Suppressor macrophage (primary cell): ENCODE measurements at regions not wholly inside any gene's neighbourhood (a gene's known extent, or its start where the extent isn't known, plus 50 kb on each side); places are given as distances from the start of the nearest gene placed in this dataset.
A peak's percentile ranks its signal among the peaks of the same experiment; 100 is the strongest.
"Not testable (repeated sequence)": the region's sequence is repeated elsewhere in the genome, so short reads cannot be mapped to it uniquely, and the experiment has no call there.

Experiments
- DNase-seq, 4 experiments: peaks; one replicate each; pipeline ENCODE4 v3.0.0-alpha.2; 2020 to 2022

GRCh38 chr1:183753464-183753891, 51.4 kb upstream of the RGL1 start:
- DNase-seq: no peak

GRCh38 chr1:183744132-183744913, 60.6 kb upstream of the RGL1 start:
- no peak for DNase-seq

GRCh38 chr1:183742355-183742754, 62.6 kb upstream of the RGL1 start:
- no peak for DNase-seq

- DNase-seq: no peak
These were observed 65.1 kb upstream of the RGL1 start for GRCh38 chr1:183739741-183740271.

GRCh38 chr1:183739082-183739481, 65.8 kb upstream of the RGL1 start:
- no peak for DNase-seq

GRCh38 chr1:183737916-183738315, 67.0 kb upstream of the RGL1 start:
- DNase-seq: not testable (repeated sequence)

GRCh38 chr1:183736343-183736742, 68.6 kb upstream of the RGL1 start:
- no peak for DNase-seq

- DNase-seq: peak; percentile 6 to 63 (median 32)
These were observed 69.7 kb upstream of the RGL1 start for GRCh38 chr1:183735069-183735860.

GRCh38 chr1:183734543-183735036, 70.3 kb upstream of the RGL1 start:
- DNase-seq: peak in 1 of 4 experiments; percentile 26

GRCh38 chr1:183733715-183734114, 71.2 kb upstream of the RGL1 start:
- DNase-seq: no peak

- no peak for DNase-seq
These were observed 72.6 kb upstream of the RGL1 start for GRCh38 chr1:183732236-183732880.

GRCh38 chr1:183730886-183731573, 73.9 kb upstream of the RGL1 start:
- no peak for DNase-seq

GRCh38 chr1:183730107-183730724, 74.7 kb upstream of the RGL1 start:
- no peak for DNase-seq

- no peak for DNase-seq
These were observed 73.7 kb upstream of the APOBEC4 start for GRCh38 chr1:183726825-183727224.

GRCh38 chr1:183724350-183725042, 71.4 kb upstream of the APOBEC4 start:
- no peak for DNase-seq

GRCh38 chr1:183723571-183723970, 70.5 kb upstream of the APOBEC4 start:
- DNase-seq: no peak

- no peak for DNase-seq
These were observed 67.9 kb upstream of the APOBEC4 start for GRCh38 chr1:183721041-183721440.

GRCh38 chr1:183720028-183720427, 66.9 kb upstream of the APOBEC4 start:
- DNase-seq: no peak

GRCh38 chr1:183719289-183719688, 66.2 kb upstream of the APOBEC4 start:
- DNase-seq: no peak

- no peak for DNase-seq
These were observed 63.2 kb upstream of the APOBEC4 start for GRCh38 chr1:183716286-183716685.

- DNase-seq: no peak
These were observed 58.7 kb upstream of the APOBEC4 start for GRCh38 chr1:183711741-183712361.
